SU-DHL-6 (cell line): ENCODE measurements at regions not wholly inside any gene's neighbourhood (a gene's known extent, or its start where the extent isn't known, plus 50 kb on each side); places are given as distances from the start of the nearest gene placed in this dataset.

Experiments
- H2AFZ ChIP-seq: fragments of 200-600 bp; sonication (generic); 2 replicates; pipeline ENCODE4 v1.6.1; 2014; ENCODE audit warnings: low read depth, mild to moderate bottlenecking, moderate library complexity, mixed read lengths, antibody characterized with exemption, low read length; ENCODE audit not compliant: severe bottlenecking
- H3F3A ChIP-seq: fragments of 200-600 bp; shearing (Covaris generic); 2 replicates; pipeline ENCODE4 v1.6.0; 2016; ENCODE audit warnings: antibody characterized with exemption, mild to moderate bottlenecking; ENCODE audit not compliant: insufficient read depth
- H3K27ac ChIP-seq: fragments of 200-600 bp; sonication (generic); 2 replicates; pipeline ENCODE4 v1.5.1; 2016; ENCODE audit warnings: low read depth, mild to moderate bottlenecking, low read length, moderate library complexity, mixed read lengths
- H3K27me3 ChIP-seq: fragments of 200-600 bp; sonication (generic), shearing (Covaris generic); 2 replicates; pipeline ENCODE4 v1.6.0; 2014; ENCODE audit warnings: mild to moderate bottlenecking, low read length
- H3K36me3 ChIP-seq: fragments of 200-600 bp; sonication (generic); 2 replicates; pipeline ENCODE4 v1.6.1; 2014; ENCODE audit warnings: mild to moderate bottlenecking, low read length, mixed read lengths
- H3K4me2 ChIP-seq: fragments of 300-600, 200-600 bp; shearing (Covaris generic), sonication (generic); 2 replicates; pipeline ENCODE4 v1.6.0; 2014; ENCODE audit warnings: low read length, low read depth, mild to moderate bottlenecking; ENCODE audit not compliant: poor library complexity, severe bottlenecking
- H3K4me3 ChIP-seq: fragments of 200-600 bp; sonication (generic); 2 replicates; pipeline ENCODE4 v1.5.1; 2014; ENCODE audit warnings: antibody characterized with exemption, low read length, mild to moderate bottlenecking, mixed read lengths; ENCODE audit not compliant: insufficient read depth, poor library complexity, severe bottlenecking
- H3K79me2 ChIP-seq: fragments of 200-600 bp; sonication (generic); 2 replicates; pipeline ENCODE4 v1.6.1; 2014; ENCODE audit warnings: mild to moderate bottlenecking, low read length, moderate library complexity; ENCODE audit not compliant: insufficient read depth
- H3K9ac ChIP-seq: fragments of 200-600 bp; sonication (generic); 2 replicates; pipeline ENCODE4 v1.7.0; 2014; ENCODE audit warnings: mild to moderate bottlenecking, low read length
- H3K9me2 ChIP-seq: fragments of 200-600 bp; sonication (generic); replicated peaks from 2 replicates; pipeline ENCODE4 v1.6.1; 2014; ENCODE audit warnings: low read length; ENCODE audit not compliant: insufficient read depth
- H3K9me3 ChIP-seq: fragments of 200-600 bp; sonication (generic); 2 replicates; pipeline ENCODE4 v1.6.1; 2014; ENCODE audit warnings: low read length, mixed read lengths; ENCODE audit not compliant: insufficient read depth
- H4K20me1 ChIP-seq: fragments of 200-600 bp; sonication (generic); 2 replicates; pipeline ENCODE4 v1.6.1; 2014; ENCODE audit warnings: low read depth, mild to moderate bottlenecking, antibody characterized with exemption, low read length, moderate library complexity, mixed read lengths
- EZH2phosphoT487 ChIP-seq: fragments of 200-600 bp; sonication (generic), shearing (Covaris generic); conservative IDR thresholded peaks from 2 replicates; pipeline ENCODE4 v1.6.1; 2018; ENCODE audit warnings: mild to moderate bottlenecking, antibody characterized with exemption, low read length, moderate library complexity, mixed read lengths
- TF ChIP-seq, protein P1 (sequence below): fragments of 200-600 bp; sonication (generic); IDR thresholded peaks from one replicate; pipeline ENCODE4 v1.5.1; 2017; ENCODE audit warnings: antibody characterized with exemption, mild to moderate bottlenecking, low read length, moderate library complexity; ENCODE audit not compliant: insufficient read depth, poor library complexity, severe bottlenecking

DNA sequence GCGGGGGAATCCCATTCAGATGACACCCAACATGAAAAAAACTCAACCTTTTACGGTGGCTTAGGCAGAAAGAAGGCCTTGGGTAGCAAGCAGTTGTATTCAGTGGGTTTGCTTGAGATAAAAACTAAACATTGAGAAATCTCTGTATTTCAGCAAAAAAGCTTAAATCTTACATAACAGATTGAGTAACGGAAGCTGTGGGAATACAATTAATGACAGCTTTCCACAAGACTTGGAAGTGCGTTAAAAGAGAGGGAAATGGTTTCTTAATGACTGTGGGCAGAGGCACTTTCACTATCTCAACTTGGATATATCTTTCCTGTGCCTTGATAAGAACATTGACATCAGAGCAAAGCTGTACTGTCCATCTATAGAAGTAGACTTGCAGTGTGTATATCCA, 418.5 kb upstream of the HS3ST1 start:
- Histone ChIP-seq H3F3A (no peaks in the 10 kb centered on the region), H3K27ac (no peak overlapping the region), H3K4me3 (no peak overlapping the region), H3K36me3 (no peaks in the 10 kb centered on the region), H3K27me3 (no peaks in the 10 kb centered on the region), H2AFZ (no peak overlapping the region), H3K9me3 (no peaks in the 10 kb centered on the region), H3K9ac (no peak overlapping the region), H3K9me2 (no peaks in the 10 kb centered on the region), H4K20me1 (no peaks in the 10 kb centered on the region), H3K4me2 (no peak overlapping the region), H3K79me2 (no peaks in the 10 kb centered on the region)
- TF ChIP-seq, protein P1, sequence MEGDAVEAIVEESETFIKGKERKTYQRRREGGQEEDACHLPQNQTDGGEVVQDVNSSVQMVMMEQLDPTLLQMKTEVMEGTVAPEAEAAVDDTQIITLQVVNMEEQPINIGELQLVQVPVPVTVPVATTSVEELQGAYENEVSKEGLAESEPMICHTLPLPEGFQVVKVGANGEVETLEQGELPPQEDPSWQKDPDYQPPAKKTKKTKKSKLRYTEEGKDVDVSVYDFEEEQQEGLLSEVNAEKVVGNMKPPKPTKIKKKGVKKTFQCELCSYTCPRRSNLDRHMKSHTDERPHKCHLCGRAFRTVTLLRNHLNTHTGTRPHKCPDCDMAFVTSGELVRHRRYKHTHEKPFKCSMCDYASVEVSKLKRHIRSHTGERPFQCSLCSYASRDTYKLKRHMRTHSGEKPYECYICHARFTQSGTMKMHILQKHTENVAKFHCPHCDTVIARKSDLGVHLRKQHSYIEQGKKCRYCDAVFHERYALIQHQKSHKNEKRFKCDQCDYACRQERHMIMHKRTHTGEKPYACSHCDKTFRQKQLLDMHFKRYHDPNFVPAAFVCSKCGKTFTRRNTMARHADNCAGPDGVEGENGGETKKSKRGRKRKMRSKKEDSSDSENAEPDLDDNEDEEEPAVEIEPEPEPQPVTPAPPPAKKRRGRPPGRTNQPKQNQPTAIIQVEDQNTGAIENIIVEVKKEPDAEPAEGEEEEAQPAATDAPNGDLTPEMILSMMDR: no peak
- TF ChIP-seq EZH2phosphoT487: no peak

DNA sequence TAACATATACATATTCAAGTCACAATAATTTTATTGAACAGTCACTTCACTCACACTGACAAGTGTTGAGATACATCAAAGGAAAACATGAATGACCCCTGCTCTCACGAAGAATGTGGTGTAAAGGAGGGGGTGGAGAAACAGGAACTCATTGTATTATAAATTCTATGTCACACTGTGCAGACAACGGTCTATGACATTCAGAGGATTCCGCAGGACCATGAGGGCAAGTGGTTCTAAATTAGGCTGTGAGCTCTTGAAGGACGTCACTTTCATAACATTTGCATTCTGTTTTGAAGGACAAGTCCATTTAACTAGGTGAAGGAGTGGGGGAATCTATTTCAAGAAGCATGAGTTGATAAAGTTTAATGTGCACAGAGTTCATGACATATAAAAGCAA, 415.2 kb upstream of the HS3ST1 start:
- Histone ChIP-seq H3K36me3 (no peaks in the 10 kb centered on the region), H3F3A (no peaks in the 10 kb centered on the region), H3K27me3 (no peaks in the 10 kb centered on the region), H3K9me3 (no peaks in the 10 kb centered on the region), H3K9ac (no peak overlapping the region), H3K79me2 (no peaks in the 10 kb centered on the region), H4K20me1 (no peaks in the 10 kb centered on the region), H3K4me3 (no peak overlapping the region), H2AFZ (no peak overlapping the region), H3K4me2 (no peak overlapping the region), H3K27ac (no peak overlapping the region), H3K9me2 (no peaks in the 10 kb centered on the region)
- TF ChIP-seq EZH2phosphoT487: no peak
- TF ChIP-seq, protein P1: no peak

DNA sequence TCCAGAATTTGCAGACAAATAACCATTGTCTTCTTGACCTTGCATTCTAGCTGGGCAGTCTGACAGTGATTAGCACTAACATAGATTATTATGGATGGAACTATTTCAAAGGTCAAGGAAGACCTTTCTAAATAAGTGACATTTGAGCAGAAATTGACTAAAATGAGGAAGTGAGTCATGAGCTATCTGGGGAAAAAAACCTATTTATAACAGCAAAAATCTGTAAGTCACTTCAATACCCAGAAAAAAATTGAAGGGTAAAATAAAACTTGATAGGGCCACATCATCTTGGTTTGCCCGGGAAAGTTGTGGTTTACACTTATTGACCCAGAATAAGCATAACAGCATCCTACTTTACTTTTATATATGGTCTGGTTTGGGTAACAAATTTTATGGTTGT, 414.6 kb upstream of the HS3ST1 start:
- TF ChIP-seq, protein P1: no peak
- TF ChIP-seq EZH2phosphoT487: no peak
- H3K4me2 ChIP-seq: no peak overlapping the region

More for the DNA sequence above, 414.6 kb upstream of the HS3ST1 start:
- Histone ChIP-seq H3K4me3 (no peak overlapping the region), H3K9me2 (no peaks in the 10 kb centered on the region), H3K36me3 (no peaks in the 10 kb centered on the region), H2AFZ (no peak overlapping the region), H3K79me2 (no peaks in the 10 kb centered on the region), H3K9ac (no peak overlapping the region), H4K20me1 (no peaks in the 10 kb centered on the region), H3F3A (no peaks in the 10 kb centered on the region), H3K27me3 (no peaks in the 10 kb centered on the region), H3K27ac (no peak overlapping the region), H3K9me3 (no peaks in the 10 kb centered on the region)
